ENCODE measurements at regions not wholly inside any gene's neighbourhood (a gene's known extent, or its start where the extent isn't known, plus 50 kb on each side); places are given as distances from the start of the nearest gene placed in this dataset.

GRCh38 chr21:25179116-25179515 lies 428.2 kb downstream of the MRPL39 start:
- TF ChIP-seq GATA2 (IDR thresholded peaks at IDR 0.05; ENCODE audit: low read depth, low read length) (no peak), GATA3 (IDR thresholded peaks at IDR 0.05; ENCODE audit: low read depth, low read length) (no peak)
